ENCODE measurements at regions not wholly inside any gene's neighbourhood (a gene's known extent, or its start where the extent isn't known, plus 50 kb on each side); places are given as distances from the start of the nearest gene placed in this dataset.
"Not testable (repeated sequence)": the region's sequence is repeated elsewhere in the genome, so short reads cannot be mapped to it uniquely, and the experiment has no call there.

DNA sequence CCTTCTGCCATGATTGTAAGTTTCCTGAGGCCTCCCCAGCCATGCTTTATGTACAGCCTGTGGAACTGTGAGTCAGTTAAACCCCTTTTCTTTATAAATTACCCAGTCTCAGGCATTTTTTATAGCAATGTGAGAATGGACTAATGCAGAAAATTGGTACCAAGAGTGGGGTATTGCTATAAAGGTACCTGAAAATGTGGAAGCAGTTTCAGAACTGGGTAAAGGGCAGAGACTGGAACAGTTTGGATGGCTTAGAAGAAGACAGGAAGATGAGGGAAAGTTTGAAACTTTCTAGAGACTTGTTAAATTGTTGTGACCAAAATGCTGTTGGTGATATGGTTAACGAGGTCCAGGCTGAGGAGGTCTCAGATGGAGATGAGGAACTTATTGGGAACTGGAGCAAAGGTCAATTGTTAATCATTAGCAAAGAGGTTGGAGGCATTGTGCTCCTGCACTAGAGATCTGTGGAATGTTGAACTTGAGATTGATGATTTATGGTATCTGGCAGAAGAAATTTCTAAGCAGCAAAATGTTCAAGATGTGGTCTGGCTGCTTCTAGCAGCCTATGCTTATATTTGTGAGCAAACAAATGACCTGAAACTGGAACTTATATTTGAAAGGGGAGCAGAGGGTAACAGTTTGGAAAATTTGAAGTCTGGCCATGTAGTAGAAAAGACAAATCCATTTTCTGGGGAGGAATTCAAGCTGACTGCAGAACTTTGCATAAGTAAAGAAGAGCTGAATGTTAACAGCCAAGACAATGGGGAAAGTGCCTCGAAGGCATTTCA, 79.0 kb upstream of the GMDS start:
- Histone ChIP-seq H3K4ac (ENCODE audit: low read depth, low read length) (no peak overlapping the region), H2BK15ac (replicated peaks; ENCODE audit: low read depth) (no peak overlapping the region), H3K27me3 (ENCODE audit: insufficient read depth, low read length, poor library complexity) (no peaks in the 10 kb centered on the region), H3K4me3 (ENCODE audit: low read length) (no peak overlapping the region), H3K36me3 (ENCODE audit: control insufficient read depth, insufficient read depth, low read length) (no peaks in the 10 kb centered on the region), H4K5ac (ENCODE audit: low read length) (no peak overlapping the region), H3K79me2 (ENCODE audit: control insufficient read depth, insufficient read depth, low read length) (no peaks in the 10 kb centered on the region), H3K27ac (ENCODE audit: low read depth, low read length) (no peak overlapping the region), H3K18ac (ENCODE audit: low read length) (no peak overlapping the region), H3K4me1 (ENCODE audit: control insufficient read depth, low read depth, low read length) (no peaks in the 10 kb centered on the region), H3K4me2 (ENCODE audit: low read length) (no peak overlapping the region), H4K8ac (ENCODE audit: low read depth, low read length) (no peak overlapping the region), H2BK5ac (ENCODE audit: low read length) (no peak overlapping the region), H3K9ac (ENCODE audit: low read length) (no peak overlapping the region), H2AK5ac (ENCODE audit: low read length) (no peak overlapping the region), H2BK120ac (ENCODE audit: low read depth, low read length) (no peak overlapping the region), H3K23ac (ENCODE audit: low read length) (no peak overlapping the region), H3K79me1 (ENCODE audit: low read length) (no peaks in the 10 kb centered on the region), H3K56ac (ENCODE audit: low read length) (no peak overlapping the region)
- DNase-seq = no peak
- no CpG with 5 or more reads among the region's 2 CpGs for WGBS (ENCODE audit: extremely low coverage, insufficient coverage, low lambda C conversion rate)

DNA sequence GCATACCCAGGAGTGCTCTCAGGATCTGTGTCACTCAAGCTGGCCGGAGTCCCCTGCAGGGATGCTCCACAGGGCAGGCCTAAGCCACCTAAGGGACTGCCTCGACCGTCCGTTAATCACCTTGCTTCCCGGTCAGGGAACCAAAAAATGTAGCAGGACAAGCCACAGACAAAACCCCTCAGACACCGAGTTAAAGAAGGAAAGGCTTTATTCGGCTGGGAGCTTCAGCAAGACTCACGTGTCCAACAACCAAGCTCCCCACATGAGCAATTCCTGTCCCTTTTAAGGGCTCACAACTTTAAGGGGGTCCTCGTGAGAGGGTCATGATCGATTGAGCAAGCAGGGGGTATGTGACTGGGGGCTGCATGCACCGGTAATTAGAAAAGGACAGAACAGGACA, 72.1 kb upstream of the GMDS start:
- not testable (repeated sequence) for H3K79me2 ChIP-seq (ENCODE audit: control insufficient read depth, insufficient read depth, low read length)

DNA sequence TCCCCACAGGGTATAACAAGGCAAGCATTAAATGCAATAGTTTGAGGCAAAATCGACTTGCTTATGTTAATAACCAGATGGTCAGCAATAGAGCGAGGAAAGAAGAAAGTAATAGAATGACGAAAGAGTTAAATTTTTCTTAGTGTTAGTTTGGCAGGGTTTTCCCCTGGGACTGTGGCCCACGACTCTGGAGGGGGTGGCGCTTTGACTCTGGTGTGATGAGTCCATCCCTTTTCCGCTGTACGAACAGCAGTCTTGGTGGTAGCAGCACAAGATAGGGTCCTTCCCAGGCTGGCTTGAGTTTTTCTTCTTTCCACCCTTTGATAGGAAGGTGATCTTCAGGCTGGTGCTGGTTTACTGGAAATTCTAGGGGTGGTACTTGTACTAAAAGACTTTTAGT, 69.2 kb upstream of the GMDS start:
- Histone ChIP-seq H3K18ac (ENCODE audit: low read length) (no peak overlapping the region), H3K79me1 (ENCODE audit: low read length) (no peaks in the 10 kb centered on the region), H4K5ac (ENCODE audit: low read length) (no peak overlapping the region), H3K27ac (ENCODE audit: low read depth, low read length) (no peak overlapping the region), H3K36me3 (ENCODE audit: control insufficient read depth, insufficient read depth, low read length) (no peaks in the 10 kb centered on the region), H4K8ac (ENCODE audit: low read depth, low read length) (no peak overlapping the region), H3K56ac (ENCODE audit: low read length) (no peak overlapping the region), H3K4ac (ENCODE audit: low read depth, low read length) (no peak overlapping the region), H3K4me2 (ENCODE audit: low read length) (no peak overlapping the region), H3K23ac (ENCODE audit: low read length) (no peak overlapping the region), H3K4me1 (ENCODE audit: control insufficient read depth, low read depth, low read length) (no peaks in the 10 kb centered on the region), H2AK5ac (ENCODE audit: low read length) (no peak overlapping the region), H2BK15ac (replicated peaks; ENCODE audit: low read depth) (no peak overlapping the region), H3K4me3 (ENCODE audit: low read length) (no peak overlapping the region), H2BK120ac (ENCODE audit: low read depth, low read length) (no peak overlapping the region), H2BK5ac (ENCODE audit: low read length) (no peak overlapping the region), H3K79me2 (ENCODE audit: control insufficient read depth, insufficient read depth, low read length) (no peaks in the 10 kb centered on the region), H3K9ac (ENCODE audit: low read length) (no peak overlapping the region), H3K27me3 (ENCODE audit: insufficient read depth, low read length, poor library complexity) (no peaks in the 10 kb centered on the region)
- DNase-seq = no peak
- WGBS (ENCODE audit: extremely low coverage, insufficient coverage, low lambda C conversion rate) = no CpG with 5 or more reads among the region's 7 CpGs

More for the DNA sequence above, 72.1 kb upstream of the GMDS start:
- H3K36me3 ChIP-seq (ENCODE audit: control insufficient read depth, insufficient read depth, low read length); H3K79me1 ChIP-seq (ENCODE audit: low read length); H3K4ac ChIP-seq (ENCODE audit: low read depth, low read length); H3K4me1 ChIP-seq (ENCODE audit: control insufficient read depth, low read depth, low read length); DNase-seq; H3K4me3 ChIP-seq (ENCODE audit: low read length); H2BK120ac ChIP-seq (ENCODE audit: low read depth, low read length); H3K27ac ChIP-seq (ENCODE audit: low read depth, low read length); H3K9ac ChIP-seq (ENCODE audit: low read length); H3K23ac ChIP-seq (ENCODE audit: low read length); H2BK15ac ChIP-seq (replicated peaks; ENCODE audit: low read depth); H2AK5ac ChIP-seq (ENCODE audit: low read length); H2BK5ac ChIP-seq (ENCODE audit: low read length); H3K4me2 ChIP-seq (ENCODE audit: low read length); H4K5ac ChIP-seq (ENCODE audit: low read length); H3K18ac ChIP-seq (ENCODE audit: low read length); H3K27me3 ChIP-seq (ENCODE audit: insufficient read depth, low read length, poor library complexity); H3K56ac ChIP-seq (ENCODE audit: low read length); H4K8ac ChIP-seq (ENCODE audit: low read depth, low read length): not testable (repeated sequence)
- WGBS (ENCODE audit: extremely low coverage, insufficient coverage, low lambda C conversion rate) = no CpG with 5 or more reads among the region's 11 CpGs

DNA sequence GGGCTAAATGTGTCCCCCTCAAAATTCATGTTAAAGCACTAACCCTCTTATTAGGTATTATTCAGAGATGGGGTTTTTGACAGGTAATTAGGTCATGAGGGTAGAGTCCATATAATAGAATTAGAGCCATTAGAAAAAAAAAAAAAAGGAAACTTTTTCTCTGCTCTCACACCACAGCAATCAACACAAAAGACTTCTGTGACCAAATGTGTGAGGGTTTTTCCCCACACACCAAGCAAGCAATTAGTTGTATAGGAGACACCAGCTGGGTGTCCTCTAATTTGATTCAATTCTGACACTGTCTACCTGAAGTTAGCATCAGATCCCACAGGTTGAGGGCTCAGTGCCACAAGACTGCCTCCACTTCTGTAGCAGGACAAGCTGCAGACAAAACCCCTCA, 64.6 kb upstream of the GMDS start:
- no peak overlapping the region for H3K4me3 ChIP-seq (ENCODE audit: low read length)
- DNase-seq = no peak
- H3K4me1 ChIP-seq (ENCODE audit: control insufficient read depth, low read depth, low read length) = no peaks in the 10 kb centered on the region
- no peak overlapping the region for H3K27ac ChIP-seq (ENCODE audit: low read depth, low read length)
- H3K79me1 ChIP-seq (ENCODE audit: low read length) = no peaks in the 10 kb centered on the region
- no peak overlapping the region for H3K9ac ChIP-seq (ENCODE audit: low read length)
- no peak overlapping the region for H2BK120ac ChIP-seq (ENCODE audit: low read depth, low read length)
- no peak overlapping the region for H4K8ac ChIP-seq (ENCODE audit: low read depth, low read length)
- H3K36me3 ChIP-seq (ENCODE audit: control insufficient read depth, insufficient read depth, low read length) = no peaks in the 10 kb centered on the region
- H2BK15ac ChIP-seq (replicated peaks; ENCODE audit: low read depth) = no peak overlapping the region
- no peak overlapping the region for H3K23ac ChIP-seq (ENCODE audit: low read length)
- H4K5ac ChIP-seq (ENCODE audit: low read length) = no peak overlapping the region
- H3K27me3 ChIP-seq (ENCODE audit: insufficient read depth, low read length, poor library complexity) = no peaks in the 10 kb centered on the region
- H2AK5ac ChIP-seq (ENCODE audit: low read length) = no peak overlapping the region
- H3K56ac ChIP-seq (ENCODE audit: low read length) = no peak overlapping the region
- H3K4me2 ChIP-seq (ENCODE audit: low read length) = no peak overlapping the region
- H3K79me2 ChIP-seq (ENCODE audit: control insufficient read depth, insufficient read depth, low read length) = no peaks in the 10 kb centered on the region
- H2BK5ac ChIP-seq (ENCODE audit: low read length) = no peak overlapping the region
- H3K18ac ChIP-seq (ENCODE audit: low read length) = no peak overlapping the region
- no peak overlapping the region for H3K4ac ChIP-seq (ENCODE audit: low read depth, low read length)

DNA sequence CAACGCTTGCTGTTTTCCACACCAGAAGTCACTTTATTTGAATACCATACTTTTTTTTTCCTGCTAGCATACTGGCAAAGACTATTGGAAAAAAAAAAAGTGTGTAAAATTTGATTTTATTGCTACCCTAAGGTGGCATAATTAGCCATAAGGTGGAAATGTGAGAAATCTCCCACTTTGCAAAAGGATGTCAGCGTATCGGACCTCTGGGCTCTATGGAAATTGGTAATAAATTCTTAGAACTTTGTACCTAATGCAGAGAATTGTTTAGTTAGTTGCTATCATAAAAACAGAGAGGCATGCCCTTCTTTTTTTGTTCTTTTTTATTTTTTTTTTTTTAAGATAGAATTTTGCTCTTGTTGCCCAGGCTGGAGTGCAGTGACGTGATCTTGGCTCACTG, 63.7 kb upstream of the GMDS start:
- Histone ChIP-seq H2AK5ac (ENCODE audit: low read length) (no peak overlapping the region), H2BK5ac (ENCODE audit: low read length) (no peak overlapping the region), H3K9ac (ENCODE audit: low read length) (no peak overlapping the region), H3K4me1 (ENCODE audit: control insufficient read depth, low read depth, low read length) (no peaks in the 10 kb centered on the region), H3K4me2 (ENCODE audit: low read length) (no peak overlapping the region), H3K27me3 (ENCODE audit: insufficient read depth, low read length, poor library complexity) (no peaks in the 10 kb centered on the region), H3K79me1 (ENCODE audit: low read length) (no peaks in the 10 kb centered on the region), H4K5ac (ENCODE audit: low read length) (no peak overlapping the region), H4K8ac (ENCODE audit: low read depth, low read length) (no peak overlapping the region), H2BK15ac (replicated peaks; ENCODE audit: low read depth) (no peak overlapping the region), H3K18ac (ENCODE audit: low read length) (no peak overlapping the region), H3K4ac (ENCODE audit: low read depth, low read length) (no peak overlapping the region), H3K79me2 (ENCODE audit: control insufficient read depth, insufficient read depth, low read length) (no peaks in the 10 kb centered on the region), H3K23ac (ENCODE audit: low read length) (no peak overlapping the region), H3K27ac (ENCODE audit: low read depth, low read length) (no peak overlapping the region), H3K36me3 (ENCODE audit: control insufficient read depth, insufficient read depth, low read length) (no peaks in the 10 kb centered on the region), H3K56ac (ENCODE audit: low read length) (no peak overlapping the region), H3K4me3 (ENCODE audit: low read length) (no peak overlapping the region), H2BK120ac (ENCODE audit: low read depth, low read length) (no peak overlapping the region)
- no CpG with 5 or more reads among the region's 4 CpGs for WGBS (ENCODE audit: extremely low coverage, insufficient coverage, low lambda C conversion rate)
- DNase-seq = no peak

DNA sequence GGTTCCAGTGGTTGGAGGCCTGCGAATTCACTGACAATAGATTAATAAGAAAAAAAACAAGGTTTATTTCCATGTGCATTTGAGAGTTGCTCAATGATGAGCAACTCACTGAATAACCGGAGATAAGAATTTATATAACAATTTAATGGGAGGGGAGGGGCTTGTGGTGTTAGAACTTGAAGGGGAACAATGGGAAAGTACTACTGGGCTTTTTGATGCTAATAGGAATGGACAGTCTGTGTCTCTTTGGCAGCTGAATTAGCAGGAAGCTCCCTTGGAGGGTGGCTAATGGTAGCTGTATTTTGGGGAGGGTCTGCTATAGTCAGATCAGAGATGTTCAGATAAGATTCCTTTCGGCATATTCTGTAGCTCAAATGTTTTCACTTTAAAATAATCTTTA, 62.4 kb upstream of the GMDS start:
- Histone ChIP-seq H3K27me3 (ENCODE audit: insufficient read depth, low read length, poor library complexity) (no peaks in the 10 kb centered on the region), H3K18ac (ENCODE audit: low read length) (no peak overlapping the region), H3K4me1 (ENCODE audit: control insufficient read depth, low read depth, low read length) (no peaks in the 10 kb centered on the region), H2BK120ac (ENCODE audit: low read depth, low read length) (no peak overlapping the region), H2AK5ac (ENCODE audit: low read length) (no peak overlapping the region), H3K36me3 (ENCODE audit: control insufficient read depth, insufficient read depth, low read length) (no peaks in the 10 kb centered on the region), H3K56ac (ENCODE audit: low read length) (no peak overlapping the region), H3K4me3 (ENCODE audit: low read length) (no peak overlapping the region), H4K8ac (ENCODE audit: low read depth, low read length) (no peak overlapping the region), H3K9ac (ENCODE audit: low read length) (no peak overlapping the region), H3K79me2 (ENCODE audit: control insufficient read depth, insufficient read depth, low read length) (no peaks in the 10 kb centered on the region), H3K4me2 (ENCODE audit: low read length) (no peak overlapping the region), H4K5ac (ENCODE audit: low read length) (no peak overlapping the region), H3K23ac (ENCODE audit: low read length) (no peak overlapping the region), H2BK15ac (replicated peaks; ENCODE audit: low read depth) (no peak overlapping the region), H3K79me1 (ENCODE audit: low read length) (no peaks in the 10 kb centered on the region), H3K27ac (ENCODE audit: low read depth, low read length) (no peak overlapping the region), H2BK5ac (ENCODE audit: low read length) (no peak overlapping the region), H3K4ac (ENCODE audit: low read depth, low read length) (no peak overlapping the region)
- DNase-seq = no peak
- no CpG with 5 or more reads among the region's 3 CpGs for WGBS (ENCODE audit: extremely low coverage, insufficient coverage, low lambda C conversion rate)

Data from mesendoderm (in vitro differentiated cells).